ENCODE measurements at regions not wholly inside any gene's neighbourhood (a gene's known extent, or its start where the extent isn't known, plus 50 kb on each side); places are given as distances from the start of the nearest gene placed in this dataset.

- Histone ChIP-seq H3K4me3 (no peak overlapping the region), H3K27me3 (no peaks in the 10 kb centered on the region), H3K27ac (replicated peaks in 1 of 4) (no peak overlapping the region), H3K36me3 (no peaks in the 10 kb centered on the region), H3K9me3 (no peaks in the 10 kb centered on the region), H3K4me1 (no peaks in the 10 kb centered on the region)
- TF ChIP-seq CTCF (IDR thresholded peaks at IDR 0.05) (no peak), POLR2AphosphoS5 (IDR thresholded peaks at IDR 0.05) (no peak), EP300 (IDR thresholded peaks at IDR 0.05) (no peak), POLR2A (IDR thresholded peaks at IDR 0.05; ENCODE audit: low read depth) (no peak)
- intact Hi-C loops (cut with DNase I): no loop called here
- 67% methylated on average over 2 of the region's 2 CpGs for WGBS
- DNase-seq (ENCODE audit: extremely low spot score): no peak
These were observed 137.7 kb downstream of the ASB7 start for GRCh38 chr15:100740138-100740537.

- TF ChIP-seq CTCF (IDR thresholded peaks at IDR 0.05) (no peak), POLR2AphosphoS5 (IDR thresholded peaks at IDR 0.05) (no peak), POLR2A (IDR thresholded peaks at IDR 0.05; ENCODE audit: low read depth) (no peak), EP300 (IDR thresholded peaks at IDR 0.05) (no peak)
- Histone ChIP-seq H3K4me3 (no peak overlapping the region), H3K4me1 (no peaks in the 10 kb centered on the region), H3K27me3 (peaks cover 0 to 11% (median 0%) of the 10 kb centered on the region in 4 donors), H3K9me3 (peaks cover 0 to 9% (median 3%) of the 10 kb centered on the region in 4 donors), H3K36me3 (no peaks in the 10 kb centered on the region), H3K27ac (replicated peaks in 1 of 4) (no peak overlapping the region)
- WGBS: 100% methylated on average over 3 of the region's 3 CpGs
- no peak for DNase-seq (ENCODE audit: extremely low spot score)
- intact Hi-C loops (cut with DNase I): no loop called here
These were observed 128.0 kb upstream of the ALDH1A3 start for GRCh38 chr15:100751585-100751984.

GRCh38 chr15:100753503-100753902 lies 126.1 kb upstream of the ALDH1A3 start:
- H3K4me1 ChIP-seq: peaks cover 0 to under 1% (median 0%) of the 10 kb centered on the region in 4 donors
- no peak overlapping the region for H3K4me3 ChIP-seq
- WGBS: 87% methylated on average over 1 of the region's 1 CpG
- H3K27me3 ChIP-seq: peaks cover 0 to 5% (median 0%) of the 10 kb centered on the region in 4 donors
- no peak for DNase-seq (ENCODE audit: extremely low spot score)
- no peaks in the 10 kb centered on the region for H3K36me3 ChIP-seq
- intact Hi-C loops (cut with DNase I): no loop called here
- no peak overlapping the region for H3K27ac ChIP-seq (replicated peaks in 1 of 4)
- TF ChIP-seq CTCF (IDR thresholded peaks at IDR 0.05) (no peak), EP300 (IDR thresholded peaks at IDR 0.05) (no peak), POLR2AphosphoS5 (IDR thresholded peaks at IDR 0.05) (no peak), POLR2A (IDR thresholded peaks at IDR 0.05; ENCODE audit: low read depth) (no peak)
- no peaks in the 10 kb centered on the region for H3K9me3 ChIP-seq

- DNase-seq (ENCODE audit: extremely low spot score): no peak
- Histone ChIP-seq H3K9me3 (no peaks in the 10 kb centered on the region), H3K36me3 (no peaks in the 10 kb centered on the region), H3K27me3 (no peaks in the 10 kb centered on the region), H3K4me1 (peaks cover 0 to 15% (median 5%) of the 10 kb centered on the region in 4 donors), H3K27ac (replicated peaks in 1 of 4) (no peak overlapping the region), H3K4me3 (no peak overlapping the region)
- TF ChIP-seq POLR2AphosphoS5 (IDR thresholded peaks at IDR 0.05) (no peak), POLR2A (IDR thresholded peaks at IDR 0.05; ENCODE audit: low read depth) (no peak), EP300 (IDR thresholded peaks at IDR 0.05) (no peak), CTCF (IDR thresholded peaks at IDR 0.05) (no peak)
- WGBS: 67% methylated on average over 1 of the region's 1 CpG
- intact Hi-C loops (cut with DNase I): no loop called here
These were observed 122.0 kb upstream of the ALDH1A3 start for GRCh38 chr15:100757661-100758060.

- intact Hi-C loops (cut with DNase I): no loop called here
- H3K36me3 ChIP-seq: no peaks in the 10 kb centered on the region
- H3K4me1 ChIP-seq: peaks cover 0 to 15% (median 5%) of the 10 kb centered on the region in 4 donors
- no peaks in the 10 kb centered on the region for H3K27me3 ChIP-seq
- H3K9me3 ChIP-seq: no peaks in the 10 kb centered on the region
- H3K27ac ChIP-seq (replicated peaks in 1 of 4): no peak overlapping the region
- no peak overlapping the region for H3K4me3 ChIP-seq
- WGBS: 80% methylated on average over 6 of the region's 6 CpGs
- TF ChIP-seq POLR2AphosphoS5 (IDR thresholded peaks at IDR 0.05) (no peak), CTCF (IDR thresholded peaks at IDR 0.05) (no peak), POLR2A (IDR thresholded peaks at IDR 0.05; ENCODE audit: low read depth) (no peak), EP300 (IDR thresholded peaks at IDR 0.05) (no peak)
- DNase-seq (ENCODE audit: extremely low spot score): no peak
These were observed 121.1 kb upstream of the ALDH1A3 start for GRCh38 chr15:100758555-100758954.
